Hematopoietic multipotent progenitor cell treated with erythropoietin and hydrocortisone succinate and interleukin-3 and kit ligand, for 6 days (in vitro differentiated cells): ENCODE measurements at regions not wholly inside any gene's neighbourhood (a gene's known extent, or its start where the extent isn't known, plus 50 kb on each side); places are given as distances from the start of the nearest gene placed in this dataset.

ENCODE experiments used
- DNase-seq: peaks from one replicate; pipeline ENCODE4 v3.0.0-alpha.2; 2015

- no peak for DNase-seq
Observed at GRCh38 chr5:2013301-2014057, 130.8 kb upstream of the IRX4 start.

- no peak for DNase-seq
Observed at GRCh38 chr5:2012885-2013284, 130.2 kb upstream of the IRX4 start.

- DNase-seq = peak; percentile 2
Observed at GRCh38 chr5:2011481-2012411, 129.0 kb upstream of the IRX4 start.

- DNase-seq = no peak
Observed at GRCh38 chr5:2010940-2011339, 128.2 kb upstream of the IRX4 start.

- no peak for DNase-seq
Observed at GRCh38 chr5:2009986-2010914, 127.5 kb upstream of the IRX4 start.

GRCh38 chr5:2008851-2009629 lies 126.3 kb upstream of the IRX4 start:
- no peak for DNase-seq

- no peak for DNase-seq
Observed at GRCh38 chr5:2007878-2008501, 125.3 kb upstream of the IRX4 start.

GRCh38 chr5:2007496-2007877 lies 124.8 kb upstream of the IRX4 start:
- DNase-seq = no peak

GRCh38 chr5:2006971-2007291 lies 124.2 kb upstream of the IRX4 start:
- DNase-seq = no peak

GRCh38 chr5:2006193-2006970 lies 123.7 kb upstream of the IRX4 start:
- DNase-seq = no peak

GRCh38 chr5:2005101-2006041 lies 122.6 kb upstream of the IRX4 start:
- no peak for DNase-seq

- DNase-seq = no peak
Observed at GRCh38 chr5:2003690-2004365, 121.1 kb upstream of the IRX4 start.

- no peak for DNase-seq
Observed at GRCh38 chr5:2003206-2003605, 120.5 kb upstream of the IRX4 start.

- no peak for DNase-seq
Observed at GRCh38 chr5:2001300-2001699, 118.6 kb upstream of the IRX4 start.

GRCh38 chr5:2000591-2000990 lies 117.9 kb upstream of the IRX4 start:
- no peak for DNase-seq

- DNase-seq = no peak
Observed at GRCh38 chr5:1999794-2000193, 117.1 kb upstream of the IRX4 start.

- DNase-seq = no peak
Observed at GRCh38 chr5:1998716-1999317, 116.1 kb upstream of the IRX4 start.

GRCh38 chr5:1998348-1998669 lies 115.6 kb upstream of the IRX4 start:
- DNase-seq = no peak
